Stomach (tissue), 8 donors: ENCODE measurements at regions not wholly inside any gene's neighbourhood (a gene's known extent, or its start where the extent isn't known, plus 50 kb on each side); places are given as distances from the start of the nearest gene placed in this dataset.

Experiments
- DNase-seq, 2 donors: peaks; one replicate each; pipeline versions ENCODE4 v3.0.0 to v3.0.0-alpha.2; 2013 to 2019
- H3K27ac ChIP-seq, 5 donors: fragments of 200-600 bp in 4 of 5; sonication (generic) in 4 of 5; one replicate each; pipeline ENCODE4 v1.5.1; 2013 to 2019; ENCODE audit warnings: mild to moderate bottlenecking in 1 of 5, moderate library complexity in 1 of 5
- H3K27me3 ChIP-seq, 3 donors: fragments of 200-600 bp; sonication (generic); one replicate each; pipeline ENCODE4 v1.5.1; 2017 to 2019; ENCODE audit warnings: mixed run types in 1 of 3
- H3K36me3 ChIP-seq, 4 donors: fragments of 200-600 bp; sonication (generic); 1 replicate in 3 of 4; 2 replicates in 1 of 4; pipeline ENCODE4 v1.5.1; 2016 to 2019
- H3K4me1 ChIP-seq, 4 donors: fragments of 200-600 bp; sonication (generic); one replicate each; pipeline ENCODE4 v1.5.1; 2016 to 2019
- H3K4me3 ChIP-seq, 4 donors: fragments of 200-600 bp; sonication (generic) in 3 of 4; one replicate each; pipeline ENCODE4 v1.5.1; 2016 to 2019; ENCODE audit warnings: mild to moderate bottlenecking in 1 of 4
- H3K9me3 ChIP-seq, 4 donors: fragments of 200-600 bp; sonication (generic); one replicate each; pipeline ENCODE4 v1.5.1; 2016 to 2019
- EP300 ChIP-seq: sonication (generic); formaldehyde crosslinking; IDR thresholded peaks from one replicate; pipeline ENCODE4 v1.6.1; 2017; ENCODE audit warnings: antibody characterized with exemption
- POLR2A ChIP-seq, 4 donors: fragments of 450-650 bp; IDR thresholded peaks; one replicate each; pipeline ENCODE4 v1.6.1; 2016; ENCODE audit warnings: antibody characterized with exemption in 4 of 4, control low read depth in 2 of 4, mild to moderate bottlenecking in 1 of 4, moderate library complexity in 1 of 4
- POLR2AphosphoS5 ChIP-seq, 3 donors: sonication (generic); formaldehyde crosslinking; IDR thresholded peaks; one replicate each; pipeline ENCODE4 v1.6.1; 2016; ENCODE audit warnings: antibody characterized with exemption in 3 of 3
- WGBS, 5 donors: extraction: QIAGEN DNeasy Blood & Tissue Kit in 3 of 5; methylation state at CpG; one replicate each; pipeline versions ENCODE4 v1.1.5 to v1.1.7; 2013 to 2018; 5-methylcytosine and 5-hydroxymethylcytosine counted together
- intact Hi-C: fragments of 100-400 bp; cut with DNase I; formaldehyde crosslinking; loops from one replicate; pipeline ENCODE4 v1.15.1; 2023; ENCODE audit warnings: low total_unique reads
- TF ChIP-seq, protein P1 (sequence below), 7 experiments: fragments of 450-650 bp in 4 of 7; fragments of 200-600 bp in 3 of 7; sonication (generic) in 3 of 7; IDR thresholded peaks; one replicate each; pipeline ENCODE4 v1.5.1; 2016 to 2019; ENCODE audit warnings: antibody characterized with exemption in 7 of 7, control low read depth in 2 of 7, mild to moderate bottlenecking in 1 of 7
- donor health status: healthy with polysubstance abuse.
- donor health status: Bipolar disorder and iron deficiency.
- donor health status: healthy.

DNA sequence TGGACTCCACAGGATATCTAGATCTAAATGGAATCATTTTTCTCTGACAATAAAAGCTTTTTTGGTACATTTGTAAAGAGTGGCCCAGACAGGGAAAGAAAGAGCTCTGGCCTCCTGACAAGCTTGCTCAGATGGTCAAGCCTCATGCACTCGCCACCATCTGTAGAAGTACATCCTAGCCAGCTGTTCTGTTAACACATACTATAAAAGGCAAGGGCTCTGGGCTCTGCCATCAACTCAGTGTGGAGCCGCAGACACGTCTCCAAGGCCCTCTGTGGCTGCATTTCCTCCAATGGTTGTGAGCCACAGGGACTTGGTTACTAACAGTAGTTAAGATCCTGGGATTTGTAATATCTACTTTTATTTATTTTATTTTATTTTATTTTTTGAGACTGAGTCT is 70.8 kb upstream of the KDM7A start:
- 74 to 93% (median 85%) methylated on average over 3 of the region's 3 CpGs for WGBS, 5 donors
- TF ChIP-seq POLR2A (IDR thresholded peaks at IDR 0.05) (no peak), POLR2AphosphoS5 (IDR thresholded peaks at IDR 0.05) (no peak), EP300 (no peak)
- TF ChIP-seq, protein P1, sequence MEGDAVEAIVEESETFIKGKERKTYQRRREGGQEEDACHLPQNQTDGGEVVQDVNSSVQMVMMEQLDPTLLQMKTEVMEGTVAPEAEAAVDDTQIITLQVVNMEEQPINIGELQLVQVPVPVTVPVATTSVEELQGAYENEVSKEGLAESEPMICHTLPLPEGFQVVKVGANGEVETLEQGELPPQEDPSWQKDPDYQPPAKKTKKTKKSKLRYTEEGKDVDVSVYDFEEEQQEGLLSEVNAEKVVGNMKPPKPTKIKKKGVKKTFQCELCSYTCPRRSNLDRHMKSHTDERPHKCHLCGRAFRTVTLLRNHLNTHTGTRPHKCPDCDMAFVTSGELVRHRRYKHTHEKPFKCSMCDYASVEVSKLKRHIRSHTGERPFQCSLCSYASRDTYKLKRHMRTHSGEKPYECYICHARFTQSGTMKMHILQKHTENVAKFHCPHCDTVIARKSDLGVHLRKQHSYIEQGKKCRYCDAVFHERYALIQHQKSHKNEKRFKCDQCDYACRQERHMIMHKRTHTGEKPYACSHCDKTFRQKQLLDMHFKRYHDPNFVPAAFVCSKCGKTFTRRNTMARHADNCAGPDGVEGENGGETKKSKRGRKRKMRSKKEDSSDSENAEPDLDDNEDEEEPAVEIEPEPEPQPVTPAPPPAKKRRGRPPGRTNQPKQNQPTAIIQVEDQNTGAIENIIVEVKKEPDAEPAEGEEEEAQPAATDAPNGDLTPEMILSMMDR (IDR thresholded peaks at IDR 0.05) = no peak
- Histone ChIP-seq H3K27ac (no peak overlapping the region), H3K9me3 (no peaks in the 10 kb centered on the region), H3K27me3 (no peaks in the 10 kb centered on the region), H3K4me1 (peaks cover 0 to 18% (median 15%) of the 10 kb centered on the region in 4 donors), H3K36me3 (no peaks in the 10 kb centered on the region), H3K4me3 (no peak overlapping the region)
- no peak for DNase-seq
- intact Hi-C loops = no loop called here

DNA sequence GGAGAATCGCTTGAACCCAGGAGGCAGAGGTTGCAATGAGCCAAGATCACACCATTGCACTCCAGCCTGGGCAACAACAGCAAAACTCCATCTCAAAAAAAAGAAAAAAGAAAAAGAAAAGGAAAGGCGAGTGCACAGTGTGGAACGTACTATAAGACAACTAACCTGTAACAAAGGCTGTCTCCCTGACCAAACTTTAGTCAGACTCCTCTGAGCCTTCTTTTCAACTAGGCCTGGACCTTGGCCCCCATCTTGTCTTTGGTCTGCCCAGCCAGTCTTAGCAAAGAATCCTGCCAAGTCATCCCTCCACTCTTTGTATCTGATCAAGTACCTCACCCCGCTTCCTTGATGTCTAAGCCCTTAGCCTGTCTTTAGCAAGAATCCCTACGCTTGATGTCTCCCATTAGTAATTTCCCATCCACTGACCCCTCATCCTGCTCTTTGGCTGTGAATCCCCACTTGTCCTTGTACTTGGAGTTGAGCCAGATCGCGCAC is 68.9 kb upstream of the KDM7A start:
- intact Hi-C loops = no loop called here
- WGBS, 5 donors = 95 to 98% (median 97%) methylated on average over 7 of the region's 7 CpGs
- Histone ChIP-seq H3K36me3 (no peaks in the 10 kb centered on the region), H3K9me3 (no peaks in the 10 kb centered on the region), H3K27me3 (no peaks in the 10 kb centered on the region), H3K4me1 (peaks cover 9 to 31% (median 26%) of the 10 kb centered on the region in 4 donors), H3K4me3 (no peak overlapping the region), H3K27ac (no peak overlapping the region)
- DNase-seq = no peak
- TF ChIP-seq POLR2A (IDR thresholded peaks at IDR 0.05) = no peak
- TF ChIP-seq, protein P1 (IDR thresholded peaks at IDR 0.05) = no peak
- no peak for TF ChIP-seq POLR2AphosphoS5 (IDR thresholded peaks at IDR 0.05)
- TF ChIP-seq EP300 = no peak

DNA sequence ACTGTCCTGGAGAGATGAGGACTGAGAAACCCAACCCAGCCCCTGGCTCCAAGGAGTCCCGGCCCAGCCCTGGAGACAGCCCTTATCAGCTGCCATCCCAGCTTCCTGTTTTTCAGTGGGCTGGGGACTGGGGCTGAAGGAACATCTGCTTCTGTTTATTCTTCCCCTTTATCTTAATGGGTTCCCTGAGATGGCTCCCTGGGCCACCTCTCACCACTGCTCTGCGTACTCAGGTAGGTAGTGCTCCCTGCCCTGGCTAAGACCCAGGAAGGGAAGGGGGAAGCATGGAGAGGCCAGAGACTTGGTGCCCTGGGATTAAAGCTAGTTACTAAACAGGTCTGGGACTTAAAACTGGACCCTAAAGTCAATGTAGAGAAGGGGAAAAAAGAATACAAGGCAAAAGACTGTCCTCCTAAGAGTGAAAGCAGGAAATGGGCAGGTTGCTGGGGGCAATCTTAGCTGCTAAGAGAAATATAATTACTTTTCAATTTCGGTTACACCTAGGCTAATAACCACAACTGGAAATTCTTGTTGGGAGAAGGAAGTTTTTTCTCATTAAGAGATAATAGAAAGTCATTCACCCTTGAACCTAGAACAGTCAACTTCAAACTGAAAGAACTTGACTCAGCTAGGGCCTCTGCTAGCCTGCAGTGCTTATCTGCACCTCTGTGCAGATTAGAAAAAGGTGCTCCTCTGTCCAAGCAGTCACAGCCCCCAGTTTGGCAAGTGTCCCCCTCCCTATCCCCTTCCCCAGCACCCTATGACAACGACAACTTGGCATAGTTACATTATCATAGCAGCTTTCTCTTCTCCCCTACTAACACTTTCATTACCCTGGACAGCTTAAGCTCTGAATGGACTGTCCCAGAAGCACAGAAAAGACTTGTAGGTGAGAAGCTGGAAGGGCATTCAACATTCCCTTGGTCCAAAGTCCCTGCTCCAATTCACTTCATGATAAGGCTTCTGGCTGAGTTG is 65.6 kb upstream of the KDM7A start:
- Histone ChIP-seq H3K27me3 (no peaks in the 10 kb centered on the region), H3K4me1 (peaks cover 17 to 48% (median 38%) of the 10 kb centered on the region in 4 donors), H3K9me3 (no peaks in the 10 kb centered on the region), H3K36me3 (no peaks in the 10 kb centered on the region), H3K4me3 (no peak overlapping the region), H3K27ac (peak overlapping the region; percentile 82 to 97 (median 88))
- TF ChIP-seq, protein P1 (IDR thresholded peaks at IDR 0.05) = no peak
- WGBS, 5 donors = 19 to 32% (median 22%) methylated on average over 4 of the region's 4 CpGs
- peak; percentile 37 to 74 for DNase-seq
- intact Hi-C loops = no loop called here

DNA sequence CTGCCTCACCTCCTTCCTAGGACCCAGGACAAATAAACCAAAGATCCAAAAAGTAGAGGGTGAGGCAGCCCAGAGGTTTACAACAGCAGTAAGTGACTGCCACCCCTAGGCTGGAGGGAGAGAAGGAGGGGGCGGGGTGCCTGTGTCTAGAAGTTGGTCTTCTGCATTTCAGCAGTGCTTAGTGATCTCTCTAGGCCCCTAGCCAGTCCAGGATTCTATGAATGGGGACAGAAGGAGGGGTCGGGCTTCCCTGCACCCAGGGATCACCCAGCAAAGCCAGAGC is 62.8 kb upstream of the KDM7A start:
- intact Hi-C loops = no loop called here
- WGBS, 5 donors = 57 to 74% (median 67%) methylated on average over 2 of the region's 2 CpGs

More for the DNA sequence above, 62.8 kb upstream of the KDM7A start:
- Histone ChIP-seq H3K27ac (no peak overlapping the region), H3K4me3 (no peak overlapping the region), H3K4me1 (peaks cover 17 to 48% (median 38%) of the 10 kb centered on the region in 4 donors), H3K36me3 (no peaks in the 10 kb centered on the region), H3K9me3 (no peaks in the 10 kb centered on the region), H3K27me3 (no peaks in the 10 kb centered on the region)
- TF ChIP-seq POLR2AphosphoS5 (IDR thresholded peaks at IDR 0.05) (no peak), EP300 (no peak), POLR2A (IDR thresholded peaks at IDR 0.05) (no peak)
- TF ChIP-seq, protein P1 (IDR thresholded peaks at IDR 0.05) = no peak
- DNase-seq = peak in 1 of 2 donors; percentile 32
